ENCODE measurements at regions not wholly inside any gene's neighbourhood (a gene's known extent, or its start where the extent isn't known, plus 50 kb on each side); places are given as distances from the start of the nearest gene placed in this dataset.

- Histone ChIP-seq H2AFZ (ENCODE audit: insufficient read depth, low read length, poor library complexity) (no peak overlapping the region), H3K23ac (ENCODE audit: low read length) (no peak overlapping the region), H3K9me3 (ENCODE audit: insufficient read depth, low read depth, low read length) (no peaks in the 10 kb centered on the region), H3K27ac (ENCODE audit: low read depth, low read length) (no peak overlapping the region), H3K18ac (ENCODE audit: low read length) (no peak overlapping the region), H2BK120ac (ENCODE audit: insufficient read depth, low read length, poor library complexity) (no peak overlapping the region), H3K4ac (ENCODE audit: low read depth, low read length) (no peak overlapping the region), H4K8ac (ENCODE audit: low read depth, low read length) (no peak overlapping the region), H2AK5ac (ENCODE audit: low read length) (no peak overlapping the region), H3K27me3 (ENCODE audit: insufficient read depth, low read length) (no peaks in the 10 kb centered on the region), H3K79me1 (ENCODE audit: low read length) (peaks cover 13% of the 10 kb centered on the region), H3K4me2 (ENCODE audit: low read length) (no peak overlapping the region), H2BK5ac (ENCODE audit: low read depth, low read length, poor library complexity) (no peak overlapping the region), H3K9ac (ENCODE audit: low read length) (no peak overlapping the region), H3K4me3 (ENCODE audit: low read depth, low read length) (no peak overlapping the region), H4K91ac (ENCODE audit: low read depth, low read length) (no peak overlapping the region), H2BK12ac (ENCODE audit: low read length) (no peak overlapping the region), H3K79me2 (ENCODE audit: control insufficient read depth, insufficient read depth, low read length, poor library complexity) (no peaks in the 10 kb centered on the region), H3K4me1 (ENCODE audit: control insufficient read depth in 1 of 2, insufficient read depth in 2 of 2, low read length in 2 of 2) (peaks cover 15 to 19% of the 10 kb centered on the region in 2 experiments), H3K14ac (ENCODE audit: low read length) (no peak overlapping the region), H4K12ac (ENCODE audit: low read depth, low read length) (no peak overlapping the region), H3K36me3 (ENCODE audit: control insufficient read depth in 1 of 2, insufficient read depth in 2 of 2, low read length in 2 of 2) (no peaks in the 10 kb centered on the region)
- no CpG with 5 or more reads among the region's 5 CpGs for WGBS (ENCODE audit: extremely low coverage, insufficient coverage, insufficient read length)
- DNase-seq = no peak
Measured at GRCh38 chr13:97564956-97565355, 131.0 kb downstream of the RAP2A start.

DNA sequence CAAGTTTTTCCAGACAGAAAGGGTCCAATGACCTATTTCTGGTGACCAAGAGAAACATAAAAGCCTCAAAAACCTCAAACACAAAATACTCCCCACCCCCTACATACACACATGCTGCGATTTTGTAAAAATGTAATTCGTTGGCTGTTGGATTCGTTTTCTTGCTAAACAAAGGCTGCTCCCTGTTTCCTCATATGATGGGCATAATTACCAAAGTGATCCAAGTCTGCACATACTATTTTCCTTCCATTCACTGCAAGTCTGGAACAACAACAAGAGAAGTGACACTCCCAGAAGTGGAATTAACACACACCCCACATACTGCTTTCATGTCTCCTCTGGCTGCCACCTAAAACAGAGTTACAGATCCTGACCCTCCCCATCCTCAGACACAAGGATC is 131.9 kb downstream of the RAP2A start:
- Histone ChIP-seq H3K27me3 (ENCODE audit: insufficient read depth, low read length) (no peaks in the 10 kb centered on the region), H2BK120ac (ENCODE audit: insufficient read depth, low read length, poor library complexity) (no peak overlapping the region), H3K4me2 (ENCODE audit: low read length) (no peak overlapping the region), H4K91ac (ENCODE audit: low read depth, low read length) (no peak overlapping the region), H3K36me3 (ENCODE audit: control insufficient read depth in 1 of 2, insufficient read depth in 2 of 2, low read length in 2 of 2) (no peaks in the 10 kb centered on the region), H3K9me3 (ENCODE audit: insufficient read depth, low read depth, low read length) (no peaks in the 10 kb centered on the region), H4K8ac (ENCODE audit: low read depth, low read length) (no peak overlapping the region), H2BK12ac (ENCODE audit: low read length) (no peak overlapping the region), H2AK5ac (ENCODE audit: low read length) (no peak overlapping the region), H4K12ac (ENCODE audit: low read depth, low read length) (no peak overlapping the region), H2AFZ (ENCODE audit: insufficient read depth, low read length, poor library complexity) (no peak overlapping the region), H3K23ac (ENCODE audit: low read length) (no peak overlapping the region), H2BK5ac (ENCODE audit: low read depth, low read length, poor library complexity) (no peak overlapping the region), H3K79me2 (ENCODE audit: control insufficient read depth, insufficient read depth, low read length, poor library complexity) (no peaks in the 10 kb centered on the region), H3K4me3 (ENCODE audit: low read depth, low read length) (no peak overlapping the region), H3K4ac (ENCODE audit: low read depth, low read length) (no peak overlapping the region), H3K18ac (ENCODE audit: low read length) (no peak overlapping the region), H3K27ac (ENCODE audit: low read depth, low read length) (no peak overlapping the region), H3K9ac (ENCODE audit: low read length) (no peak overlapping the region), H3K79me1 (ENCODE audit: low read length) (peaks cover 13% of the 10 kb centered on the region), H3K4me1 (ENCODE audit: control insufficient read depth in 1 of 2, insufficient read depth in 2 of 2, low read length in 2 of 2) (peaks cover 15 to 21% of the 10 kb centered on the region in 2 experiments), H3K14ac (ENCODE audit: low read length) (no peak overlapping the region)
- DNase-seq = no peak
- WGBS (ENCODE audit: extremely low coverage, insufficient coverage, insufficient read length) = no CpG with 5 or more reads among the region's 3 CpGs

DNA sequence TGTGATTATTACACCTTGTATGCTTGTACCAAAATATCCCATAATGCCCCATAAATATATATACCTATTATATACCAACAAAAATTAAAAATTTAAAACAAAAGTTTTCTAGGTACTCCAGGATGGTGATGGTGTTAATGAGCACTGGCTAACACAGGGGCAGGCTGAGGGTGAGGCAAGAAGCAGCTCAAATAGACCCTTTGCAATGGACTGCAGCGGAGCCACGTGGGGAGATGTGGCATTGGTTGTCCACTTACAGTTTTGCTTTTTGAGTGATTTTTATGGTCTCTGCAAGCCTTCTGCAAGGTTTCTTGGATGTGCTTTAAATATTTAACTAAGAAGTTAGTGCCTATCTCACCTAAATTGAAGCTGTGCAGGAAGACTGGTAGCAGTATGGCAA is 132.9 kb downstream of the RAP2A start:
- H3K18ac ChIP-seq (ENCODE audit: low read length) = no peak overlapping the region
- no peak overlapping the region for H3K4me3 ChIP-seq (ENCODE audit: low read depth, low read length)
- H2AK5ac ChIP-seq (ENCODE audit: low read length) = no peak overlapping the region
- H3K23ac ChIP-seq (ENCODE audit: low read length) = no peak overlapping the region
- H3K9ac ChIP-seq (ENCODE audit: low read length) = no peak overlapping the region
- no peaks in the 10 kb centered on the region for H3K79me2 ChIP-seq (ENCODE audit: control insufficient read depth, insufficient read depth, low read length, poor library complexity)
- no peak overlapping the region for H2BK12ac ChIP-seq (ENCODE audit: low read length)
- no peaks in the 10 kb centered on the region for H3K9me3 ChIP-seq (ENCODE audit: insufficient read depth, low read depth, low read length)
- H4K8ac ChIP-seq (ENCODE audit: low read depth, low read length) = no peak overlapping the region
- WGBS (ENCODE audit: extremely low coverage, insufficient coverage, insufficient read length) = no CpG with 5 or more reads among the region's 2 CpGs
- no peak overlapping the region for H4K12ac ChIP-seq (ENCODE audit: low read depth, low read length)
- H2BK5ac ChIP-seq (ENCODE audit: low read depth, low read length, poor library complexity) = no peak overlapping the region
- no peak overlapping the region for H3K4ac ChIP-seq (ENCODE audit: low read depth, low read length)
- no peak overlapping the region for H3K27ac ChIP-seq (ENCODE audit: low read depth, low read length)
- no peak overlapping the region for H3K4me2 ChIP-seq (ENCODE audit: low read length)
- H2BK120ac ChIP-seq (ENCODE audit: insufficient read depth, low read length, poor library complexity) = peak overlapping the region; percentile 2
- H3K36me3 ChIP-seq (ENCODE audit: control insufficient read depth in 1 of 2, insufficient read depth in 2 of 2, low read length in 2 of 2) = no peaks in the 10 kb centered on the region
- no peaks in the 10 kb centered on the region for H3K27me3 ChIP-seq (ENCODE audit: insufficient read depth, low read length)
- no peak overlapping the region for H2AFZ ChIP-seq (ENCODE audit: insufficient read depth, low read length, poor library complexity)
- peaks cover 13% of the 10 kb centered on the region for H3K79me1 ChIP-seq (ENCODE audit: low read length)
- H4K91ac ChIP-seq (ENCODE audit: low read depth, low read length) = no peak overlapping the region
- H3K4me1 ChIP-seq (ENCODE audit: control insufficient read depth in 1 of 2, insufficient read depth in 2 of 2, low read length in 2 of 2) = peaks cover 15 to 21% of the 10 kb centered on the region in 2 experiments
- H3K14ac ChIP-seq (ENCODE audit: low read length) = no peak overlapping the region
- DNase-seq = no peak

- Histone ChIP-seq H2AK5ac (ENCODE audit: low read length) (no peak overlapping the region), H2BK5ac (ENCODE audit: low read depth, low read length, poor library complexity) (peak overlapping the region; percentile 34), H3K27me3 (ENCODE audit: insufficient read depth, low read length) (no peaks in the 10 kb centered on the region), H2BK12ac (ENCODE audit: low read length) (no peak overlapping the region), H3K79me2 (ENCODE audit: control insufficient read depth, insufficient read depth, low read length, poor library complexity) (no peaks in the 10 kb centered on the region), H4K91ac (ENCODE audit: low read depth, low read length) (peak overlapping the region; percentile 31), H2AFZ (ENCODE audit: insufficient read depth, low read length, poor library complexity) (peak overlapping the region; percentile 33), H3K27ac (ENCODE audit: low read depth, low read length) (peak overlapping the region; percentile 4), H3K9ac (ENCODE audit: low read length) (no peak overlapping the region), H3K36me3 (ENCODE audit: control insufficient read depth in 1 of 2, insufficient read depth in 2 of 2, low read length in 2 of 2) (no peaks in the 10 kb centered on the region), H2BK120ac (ENCODE audit: insufficient read depth, low read length, poor library complexity) (peak overlapping the region; percentile 2), H3K4me2 (ENCODE audit: low read length) (peak overlapping the region; percentile 36), H3K4me3 (ENCODE audit: low read depth, low read length) (no peak overlapping the region), H3K4ac (ENCODE audit: low read depth, low read length) (no peak overlapping the region), H3K18ac (ENCODE audit: low read length) (no peak overlapping the region), H3K23ac (ENCODE audit: low read length) (no peak overlapping the region), H3K9me3 (ENCODE audit: insufficient read depth, low read depth, low read length) (no peaks in the 10 kb centered on the region), H3K4me1 (ENCODE audit: control insufficient read depth in 1 of 2, insufficient read depth in 2 of 2, low read length in 2 of 2) (peaks cover 15 to 21% of the 10 kb centered on the region in 2 experiments), H4K12ac (ENCODE audit: low read depth, low read length) (no peak overlapping the region), H4K8ac (ENCODE audit: low read depth, low read length) (peak overlapping the region; percentile 32), H3K79me1 (ENCODE audit: low read length) (peaks cover 13% of the 10 kb centered on the region), H3K14ac (ENCODE audit: low read length) (peak overlapping the region; percentile 26)
- no CpG with 5 or more reads among the region's 3 CpGs for WGBS (ENCODE audit: extremely low coverage, insufficient coverage, insufficient read length)
- peak; percentile 93 to 94 for DNase-seq
Measured at GRCh38 chr13:97567510-97568243, 133.7 kb downstream of the RAP2A start.
